K562 (cell line): ENCODE measurements at regions not wholly inside any gene's neighbourhood (a gene's known extent, or its start where the extent isn't known, plus 50 kb on each side); places are given as distances from the start of the nearest gene placed in this dataset.

Source experiments
- ATAC-seq: fragments of 200-7000 bp; cut with Tn5 transposase; 3 replicates; pipeline ENCODE4 v1.9.1; 2020; ENCODE audit warnings: moderate library complexity
- BruUV-seq: library from RNA; stranded (reverse); fragments of 400-500 nt; replicated peaks from 2 replicates; lab custom pipeline; 2021; lab: Mats Ljungman, UMichigan
- CTCF ChIA-PET: fragments of 300-600 bp; formaldehyde crosslinking; extraction: SDS; loops from one replicate; lab custom pipeline; 2021; ENCODE audit warnings: low intra/inter-chr PET ratio; lab: Yijun Ruan, JAX
- POLR2A ChIA-PET: fragments of 300-600, 350-650 bp; sonication (Branson Sonifier 250); formaldehyde crosslinking; extraction: SDS; loops from one replicate; lab custom pipeline; 2021; ENCODE audit warnings: antibody characterized with exemption, inconsistent platforms; lab: Yijun Ruan, JAX
- DNase-seq, 4 experiments: peaks; one replicate each; pipeline versions ENCODE4 v3.0.0 to v3.0.0-alpha.2; 2011 to 2018; ENCODE audit warnings: low spot score in 3 of 4, mixed read lengths in 3 of 4; ENCODE audit errors: extremely low read depth in 1 of 4
- FAIRE-seq: peaks from 2 replicates; lab custom pipeline; 2011; peaks lifted over from hg19 to GRCh38; lab: Jason Lieb, UNC
- H2AFZ ChIP-seq: 2 replicates; pipeline ENCODE4 v1.6.0; 2011; ENCODE audit warnings: low read depth, low read length, control low read depth, inconsistent platforms
- H3K27ac ChIP-seq: fragments of 200-600 bp; 3 replicates; pipeline ENCODE4 v1.8.0; 2011; ENCODE audit warnings: low read depth, mild to moderate bottlenecking, control low read depth, inconsistent platforms, low read length, moderate library complexity, mixed read lengths; ENCODE audit errors: extremely low read depth
- H3K27me3 ChIP-seq, 2 experiments: fragments of 300-600 bp in 1 of 2; 2 replicates in 1 of 2; 3 replicates in 1 of 2; pipeline versions ENCODE4 v1.6.0 to v1.8.0; 2011; ENCODE audit warnings: inconsistent platforms in 2 of 2, low read length in 2 of 2, mild to moderate bottlenecking in 1 of 2, mixed read lengths in 1 of 2, moderate library complexity in 1 of 2; ENCODE audit not compliant: control insufficient read depth in 2 of 2, insufficient read depth in 2 of 2
- H3K36me3 ChIP-seq: fragments of 300-600 bp; 3 replicates; pipeline ENCODE4 v1.8.0; 2011; ENCODE audit warnings: mild to moderate bottlenecking, low read length, inconsistent platforms; ENCODE audit not compliant: control insufficient read depth, insufficient read depth
- H3K4me1 ChIP-seq, 2 experiments: fragments of 200-600 bp in 1 of 2; replicated peaks in 1 of 2; 2 replicates in 1 of 2; 3 replicates in 1 of 2; pipeline versions ENCODE4 v1.5.1 to v1.8.0; 2011; ENCODE audit warnings: inconsistent platforms in 2 of 2, low read length in 2 of 2, mild to moderate bottlenecking in 1 of 2, mixed read lengths in 1 of 2, moderate library complexity in 1 of 2; ENCODE audit not compliant: control insufficient read depth in 2 of 2, insufficient read depth in 2 of 2
- H3K4me2 ChIP-seq: 2 replicates; pipeline ENCODE4 v1.6.1; 2011; ENCODE audit warnings: low read length, control low read depth, inconsistent platforms, mixed read lengths; ENCODE audit not compliant: insufficient read depth
- H3K4me3 ChIP-seq: fragments of 200-600 bp; sonication (generic), shearing (Covaris generic); 2 replicates; pipeline ENCODE4 v1.5.1; 2016; ENCODE audit warnings: control low read depth, inconsistent platforms
- H3K79me2 ChIP-seq: fragments of 200-600 bp; 3 replicates; pipeline ENCODE4 v1.8.0; 2011; ENCODE audit warnings: low read length, inconsistent platforms; ENCODE audit not compliant: control insufficient read depth, insufficient read depth
- H3K9ac ChIP-seq, 2 experiments: 2 replicates each; pipeline versions ENCODE4 v1.6.0 to v1.6.1; 2011; ENCODE audit warnings: low read depth in 2 of 2, low read length in 2 of 2, control low read depth in 1 of 2, inconsistent platforms in 1 of 2, mild to moderate bottlenecking in 1 of 2, mixed read lengths in 1 of 2; ENCODE audit not compliant: insufficient read depth in 1 of 2
- H3K9me1 ChIP-seq: one replicate; pipeline ENCODE4 v1.6.0; 2011; ENCODE audit warnings: inconsistent platforms, mild to moderate bottlenecking, low read length, moderate library complexity; ENCODE audit not compliant: control insufficient read depth, insufficient read depth
- H3K9me3 ChIP-seq: replicated peaks from 2 replicates; pipeline ENCODE4 v1.5.1; 2011; ENCODE audit warnings: low read depth, low read length, inconsistent platforms; ENCODE audit not compliant: control insufficient read depth, insufficient read depth
- H4K20me1 ChIP-seq: replicated peaks from 2 replicates; pipeline ENCODE4 v1.6.1; 2011; ENCODE audit warnings: low read length, inconsistent platforms, mixed read lengths; ENCODE audit not compliant: control insufficient read depth, insufficient read depth
- EHMT2 ChIP-seq: fragments of 450-650 bp; IDR thresholded peaks from 2 replicates; pipeline ENCODE4 v1.6.1; 2018; ENCODE audit warnings: antibody characterized with exemption
- FOXA3 ChIP-seq, 2 experiments: fragments of 450-650 bp in 1 of 2; sonication (generic) in 1 of 2; formaldehyde crosslinking; IDR thresholded peaks in 1 of 2; conservative IDR thresholded peaks in 1 of 2; 2 replicates each; pipeline versions ENCODE4 v1.4.0 to v1.8.0; 2020 to 2022; ENCODE audit warnings: mild to moderate bottlenecking in 2 of 2, missing genetic modification reagents in 1 of 2
- TAF9B ChIP-seq: fragments of 450-650 bp; IDR thresholded peaks from 2 replicates; pipeline ENCODE4 v1.6.1; 2018; ENCODE audit warnings: mild to moderate bottlenecking; ENCODE audit not compliant: partially characterized antibody
- ZNF232 ChIP-seq: sonication (generic); formaldehyde crosslinking; IDR thresholded peaks from 2 replicates; pipeline ENCODE4 v1.8.0; 2022; ENCODE audit warnings: mild to moderate bottlenecking, missing genetic modification reagents
- ZNF263 ChIP-seq: sonication (generic); formaldehyde crosslinking; IDR thresholded peaks from 2 replicates; pipeline ENCODE4 v1.8.0; 2022; ENCODE audit warnings: mild to moderate bottlenecking, missing genetic modification reagents, borderline replicate concordance
- ZNF561 ChIP-seq: fragments of 450-650 bp; formaldehyde crosslinking; conservative IDR thresholded peaks from 2 replicates; pipeline ENCODE4 v1.4.0; 2020; ENCODE audit warnings: mild to moderate bottlenecking, moderate library complexity
- ZNF76 ChIP-seq: fragments of 250-450 bp; sonication (Bioruptor Pico); IDR thresholded peaks from 2 replicates; pipeline ENCODE4 v1.4.0; 2020; ENCODE audit warnings: mild to moderate bottlenecking, moderate library complexity, borderline replicate concordance
- in situ Hi-C: fragments of 300-500 bp; cut with MboI; formaldehyde crosslinking; loops from 4 replicates; pipeline ENCODE4 v1.15.0; 2018; ENCODE audit warnings: inconsistent platforms, mixed read lengths
- intact Hi-C: fragments of 100-400 bp; cut with micrococcal nuclease; formaldehyde crosslinking; loops from 2 replicates; pipeline ENCODE4 v1.14.2; 2022
- TF ChIP-seq, protein P1 (sequence below): fragments of 450-650 bp; IDR thresholded peaks from 2 replicates; pipeline ENCODE4 v1.6.1; 2016; ENCODE audit warnings: borderline replicate concordance
- TF ChIP-seq, protein P2 (sequence below): fragments of 250-450 bp; sonication (Bioruptor Pico); IDR thresholded peaks from 2 replicates; pipeline ENCODE4 v1.8.0; 2021; ENCODE audit warnings: moderate library complexity, mild to moderate bottlenecking, inconsistent platforms
- TF ChIP-seq, protein P3 (sequence below): fragments of 450-650 bp; IDR thresholded peaks from 2 replicates; pipeline ENCODE4 v1.6.1; 2014; ENCODE audit warnings: low read depth, mild to moderate bottlenecking, moderate library complexity, borderline replicate concordance
- TF ChIP-seq, protein P4 (sequence below), 2 experiments: IDR thresholded peaks; 2 replicates each; pipeline ENCODE4 v1.6.1; 2011; ENCODE audit warnings: borderline replicate concordance in 1 of 2, control low read depth in 1 of 2, low read depth in 1 of 2, low read length in 1 of 2, mild to moderate bottlenecking in 1 of 2, mixed read lengths in 1 of 2, moderate library complexity in 1 of 2; ENCODE audit not compliant: insufficient read depth in 1 of 2, insufficient read length in 1 of 2, poor library complexity in 1 of 2, severe bottlenecking in 1 of 2; ENCODE audit errors: extremely low read depth in 1 of 2

DNA sequence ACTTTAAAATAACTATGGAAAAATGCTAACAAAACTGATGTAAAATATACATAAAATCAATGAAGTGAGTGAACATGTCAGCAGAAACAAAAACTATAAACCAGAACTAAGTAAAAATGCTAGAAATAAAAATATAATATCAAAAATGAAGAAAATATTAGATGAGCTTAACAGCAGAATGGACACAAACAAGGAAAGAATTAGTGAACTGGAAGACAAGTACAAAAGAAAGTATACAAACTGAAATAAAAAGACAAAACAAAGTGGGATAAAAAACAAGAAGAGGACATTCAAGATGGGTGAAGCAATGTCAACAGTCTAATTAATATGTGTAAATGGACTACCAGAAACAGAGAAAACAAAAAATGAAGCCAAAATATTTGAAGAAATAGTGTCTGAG, 339.2 kb downstream of the NXPE2 start (continued):
- TF ChIP-seq, protein P1, sequence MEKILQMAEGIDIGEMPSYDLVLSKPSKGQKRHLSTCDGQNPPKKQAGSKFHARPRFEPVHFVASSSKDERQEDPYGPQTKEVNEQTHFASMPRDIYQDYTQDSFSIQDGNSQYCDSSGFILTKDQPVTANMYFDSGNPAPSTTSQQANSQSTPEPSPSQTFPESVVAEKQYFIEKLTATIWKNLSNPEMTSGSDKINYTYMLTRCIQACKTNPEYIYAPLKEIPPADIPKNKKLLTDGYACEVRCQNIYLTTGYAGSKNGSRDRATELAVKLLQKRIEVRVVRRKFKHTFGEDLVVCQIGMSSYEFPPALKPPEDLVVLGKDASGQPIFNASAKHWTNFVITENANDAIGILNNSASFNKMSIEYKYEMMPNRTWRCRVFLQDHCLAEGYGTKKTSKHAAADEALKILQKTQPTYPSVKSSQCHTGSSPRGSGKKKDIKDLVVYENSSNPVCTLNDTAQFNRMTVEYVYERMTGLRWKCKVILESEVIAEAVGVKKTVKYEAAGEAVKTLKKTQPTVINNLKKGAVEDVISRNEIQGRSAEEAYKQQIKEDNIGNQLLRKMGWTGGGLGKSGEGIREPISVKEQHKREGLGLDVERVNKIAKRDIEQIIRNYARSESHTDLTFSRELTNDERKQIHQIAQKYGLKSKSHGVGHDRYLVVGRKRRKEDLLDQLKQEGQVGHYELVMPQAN: no peak
- TF ChIP-seq ZNF561 (CRISPR knock-in tag): no peak

DNA sequence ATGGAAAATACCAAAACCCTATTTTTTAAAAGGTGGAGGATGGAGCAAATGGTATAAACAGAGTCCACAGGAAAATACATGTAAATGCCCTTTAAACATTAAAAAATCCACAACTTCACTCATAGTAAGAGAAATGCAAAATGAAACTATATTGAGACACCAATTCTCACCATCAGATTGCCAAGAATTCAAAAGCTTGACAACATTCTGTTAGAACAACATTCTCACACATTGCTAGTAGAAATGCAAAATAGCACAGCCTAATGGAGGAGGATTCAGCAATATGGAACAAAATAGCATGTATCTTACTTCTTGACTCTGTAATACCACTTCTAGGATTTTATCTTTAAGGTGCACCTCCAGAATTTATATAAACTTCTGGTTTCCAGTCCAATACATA, 351.8 kb downstream of the NXPE2 start:
- Histone ChIP-seq H2AFZ (no peak overlapping the region), H3K4me2 (no peak overlapping the region), H4K20me1 (no peaks in the 10 kb centered on the region), H3K4me1 (no peaks in the 10 kb centered on the region), H3K4me3 (no peak overlapping the region), H3K9me3 (no peaks in the 10 kb centered on the region), H3K9me1 (no peaks in the 10 kb centered on the region), H3K79me2 (no peaks in the 10 kb centered on the region), H3K36me3 (no peaks in the 10 kb centered on the region), H3K27me3 (no peaks in the 10 kb centered on the region), H3K9ac (no peak overlapping the region), H3K27ac (no peak overlapping the region)
- POLR2A ChIA-PET: no interaction called here
- CTCF ChIA-PET: no interaction called here
- intact Hi-C loops (no loop called here), in situ Hi-C loops (no loop called here)
- no peak for ATAC-seq
- BruUV-seq: no TSS peak
- TF ChIP-seq, protein P2, sequence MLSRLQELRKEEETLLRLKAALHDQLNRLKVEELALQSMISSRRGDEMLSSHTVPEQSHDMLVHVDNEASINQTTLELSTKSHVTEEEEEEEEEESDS (CRISPR knock-in tag): no peak
- TF ChIP-seq, protein P3, sequence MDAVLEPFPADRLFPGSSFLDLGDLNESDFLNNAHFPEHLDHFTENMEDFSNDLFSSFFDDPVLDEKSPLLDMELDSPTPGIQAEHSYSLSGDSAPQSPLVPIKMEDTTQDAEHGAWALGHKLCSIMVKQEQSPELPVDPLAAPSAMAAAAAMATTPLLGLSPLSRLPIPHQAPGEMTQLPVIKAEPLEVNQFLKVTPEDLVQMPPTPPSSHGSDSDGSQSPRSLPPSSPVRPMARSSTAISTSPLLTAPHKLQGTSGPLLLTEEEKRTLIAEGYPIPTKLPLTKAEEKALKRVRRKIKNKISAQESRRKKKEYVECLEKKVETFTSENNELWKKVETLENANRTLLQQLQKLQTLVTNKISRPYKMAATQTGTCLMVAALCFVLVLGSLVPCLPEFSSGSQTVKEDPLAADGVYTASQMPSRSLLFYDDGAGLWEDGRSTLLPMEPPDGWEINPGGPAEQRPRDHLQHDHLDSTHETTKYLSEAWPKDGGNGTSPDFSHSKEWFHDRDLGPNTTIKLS: no peak
- TF ChIP-seq EHMT2: no peak
- no peak for TF ChIP-seq ZNF76 (CRISPR knock-in tag)
- TF ChIP-seq, protein P4, sequence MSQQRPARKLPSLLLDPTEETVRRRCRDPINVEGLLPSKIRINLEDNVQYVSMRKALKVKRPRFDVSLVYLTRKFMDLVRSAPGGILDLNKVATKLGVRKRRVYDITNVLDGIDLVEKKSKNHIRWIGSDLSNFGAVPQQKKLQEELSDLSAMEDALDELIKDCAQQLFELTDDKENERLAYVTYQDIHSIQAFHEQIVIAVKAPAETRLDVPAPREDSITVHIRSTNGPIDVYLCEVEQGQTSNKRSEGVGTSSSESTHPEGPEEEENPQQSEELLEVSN (IDR thresholded peaks at IDR 0.05; ENCODE audit: borderline replicate concordance in 1 of 2, extremely low read depth in 1 of 2, insufficient read depth in 1 of 2, insufficient read length in 1 of 2, low read depth in 1 of 2, low read length in 1 of 2, poor library complexity in 1 of 2, severe bottlenecking in 1 of 2): no peak
- no peak for TF ChIP-seq FOXA3 (CRISPR knock-in tag; conservative IDR thresholded peaks at IDR 0.05 in 1 of 2, IDR thresholded peaks at IDR 0.05 in 1 of 2)
- no peak for TF ChIP-seq ZNF232 (CRISPR knock-in tag)
- no peak for TF ChIP-seq TAF9B
- TF ChIP-seq ZNF263 (CRISPR knock-in tag): no peak
- FAIRE-seq: no peak
- no peak for DNase-seq
